ENCODE measurements at regions not wholly inside any gene's neighbourhood (a gene's known extent, or its start where the extent isn't known, plus 50 kb on each side); places are given as distances from the start of the nearest gene placed in this dataset.

DNA sequence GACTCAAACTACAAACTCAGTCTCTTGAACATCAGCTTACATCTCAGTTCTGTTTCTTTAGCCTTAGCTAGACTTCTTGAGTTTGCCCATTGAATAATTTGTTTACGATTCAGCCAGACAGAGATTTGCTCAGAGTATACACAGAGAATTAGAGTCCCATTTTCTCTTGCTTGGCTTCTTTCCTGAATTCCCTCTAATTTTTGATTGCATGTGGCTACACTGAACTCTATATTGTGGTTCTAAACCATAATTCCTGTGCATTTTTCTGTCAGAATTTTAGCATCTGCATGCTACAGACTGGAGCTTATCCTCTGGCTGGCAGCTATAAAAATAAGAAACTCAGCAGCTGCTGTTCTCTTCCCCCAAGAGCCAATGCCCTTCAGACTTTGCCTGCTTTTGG, 354.9 kb downstream of the MDFIC start:
- no peaks in the 10 kb centered on the region for H3K27me3 ChIP-seq (ENCODE audit: control insufficient read depth in 2 of 2, insufficient read depth in 2 of 2, low read length in 2 of 2)
- H3K4me2 ChIP-seq (ENCODE audit: insufficient read depth, low read length), result no peak overlapping the region
- H4K20me1 ChIP-seq (replicated peaks; ENCODE audit: control insufficient read depth, insufficient read depth, low read length), result no peaks in the 10 kb centered on the region
- WGBS (ENCODE audit: insufficient coverage, low coverage, missing lambda C conversion rate), result 0% methylated on average over 1 of the region's 1 CpG
- H3K4me1 ChIP-seq (replicated peaks in 1 of 2; ENCODE audit: control insufficient read depth in 2 of 2, insufficient read depth in 2 of 2, low read length in 2 of 2), result no peaks in the 10 kb centered on the region
- in situ Hi-C loops (cut with MboI) (no loop called here), intact Hi-C loops (cut with micrococcal nuclease) (no loop called here)
- H3K9me1 ChIP-seq (ENCODE audit: control insufficient read depth, insufficient read depth, low read length), result no peaks in the 10 kb centered on the region
- no peaks in the 10 kb centered on the region for H3K36me3 ChIP-seq (ENCODE audit: control insufficient read depth, insufficient read depth, low read length)
- FAIRE-seq (no peak), DNase-seq (ENCODE audit: extremely low read depth in 1 of 4, low spot score in 3 of 4) (no peak), ATAC-seq (no peak)
- ChIA-PET POLR2A (no interaction called here), CTCF (ENCODE audit: low intra/inter-chr PET ratio) (no interaction called here)
- no TSS peak for BruUV-seq (replicated peaks)
- H3K9ac ChIP-seq (ENCODE audit: insufficient read depth in 1 of 2, low read depth in 2 of 2, low read length in 2 of 2), result no peak overlapping the region
- no peaks in the 10 kb centered on the region for H3K79me2 ChIP-seq (ENCODE audit: control insufficient read depth, insufficient read depth, low read length)
- H3K27ac ChIP-seq (ENCODE audit: extremely low read depth, low read depth, low read length), result no peak overlapping the region
- H3K4me3 ChIP-seq, result no peak overlapping the region
- H3K9me3 ChIP-seq (replicated peaks; ENCODE audit: control insufficient read depth, insufficient read depth, low read depth, low read length), result no peaks in the 10 kb centered on the region
- H2AFZ ChIP-seq (ENCODE audit: low read depth, low read length), result no peak overlapping the region
- TF ChIP-seq TCF7L2 (IDR thresholded peaks at IDR 0.05; ENCODE audit: low read depth, low read length), result no peak
- TF ChIP-seq, protein P1, sequence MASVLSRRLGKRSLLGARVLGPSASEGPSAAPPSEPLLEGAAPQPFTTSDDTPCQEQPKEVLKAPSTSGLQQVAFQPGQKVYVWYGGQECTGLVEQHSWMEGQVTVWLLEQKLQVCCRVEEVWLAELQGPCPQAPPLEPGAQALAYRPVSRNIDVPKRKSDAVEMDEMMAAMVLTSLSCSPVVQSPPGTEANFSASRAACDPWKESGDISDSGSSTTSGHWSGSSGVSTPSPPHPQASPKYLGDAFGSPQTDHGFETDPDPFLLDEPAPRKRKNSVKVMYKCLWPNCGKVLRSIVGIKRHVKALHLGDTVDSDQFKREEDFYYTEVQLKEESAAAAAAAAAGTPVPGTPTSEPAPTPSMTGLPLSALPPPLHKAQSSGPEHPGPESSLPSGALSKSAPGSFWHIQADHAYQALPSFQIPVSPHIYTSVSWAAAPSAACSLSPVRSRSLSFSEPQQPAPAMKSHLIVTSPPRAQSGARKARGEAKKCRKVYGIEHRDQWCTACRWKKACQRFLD (CRISPR knock-in tag; IDR thresholded peaks at IDR 0.05), result no peak
- TF ChIP-seq, protein P2, sequence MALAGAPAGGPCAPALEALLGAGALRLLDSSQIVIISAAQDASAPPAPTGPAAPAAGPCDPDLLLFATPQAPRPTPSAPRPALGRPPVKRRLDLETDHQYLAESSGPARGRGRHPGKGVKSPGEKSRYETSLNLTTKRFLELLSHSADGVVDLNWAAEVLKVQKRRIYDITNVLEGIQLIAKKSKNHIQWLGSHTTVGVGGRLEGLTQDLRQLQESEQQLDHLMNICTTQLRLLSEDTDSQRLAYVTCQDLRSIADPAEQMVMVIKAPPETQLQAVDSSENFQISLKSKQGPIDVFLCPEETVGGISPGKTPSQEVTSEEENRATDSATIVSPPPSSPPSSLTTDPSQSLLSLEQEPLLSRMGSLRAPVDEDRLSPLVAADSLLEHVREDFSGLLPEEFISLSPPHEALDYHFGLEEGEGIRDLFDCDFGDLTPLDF (CRISPR knock-in tag; IDR thresholded peaks at IDR 0.05), result no peak
- no peak for TF ChIP-seq GTF2A2 (tag; IDR thresholded peaks at IDR 0.05)
- no peak for TF ChIP-seq ZBTB17 (CRISPR knock-in tag; IDR thresholded peaks at IDR 0.05)
- TF ChIP-seq SREBF2 (CRISPR knock-in tag; IDR thresholded peaks at IDR 0.05), result no peak
- TF ChIP-seq GATAD2B (IDR thresholded peaks at IDR 0.05; ENCODE audit: borderline replicate concordance), result no peak
- TF ChIP-seq, protein P3, sequence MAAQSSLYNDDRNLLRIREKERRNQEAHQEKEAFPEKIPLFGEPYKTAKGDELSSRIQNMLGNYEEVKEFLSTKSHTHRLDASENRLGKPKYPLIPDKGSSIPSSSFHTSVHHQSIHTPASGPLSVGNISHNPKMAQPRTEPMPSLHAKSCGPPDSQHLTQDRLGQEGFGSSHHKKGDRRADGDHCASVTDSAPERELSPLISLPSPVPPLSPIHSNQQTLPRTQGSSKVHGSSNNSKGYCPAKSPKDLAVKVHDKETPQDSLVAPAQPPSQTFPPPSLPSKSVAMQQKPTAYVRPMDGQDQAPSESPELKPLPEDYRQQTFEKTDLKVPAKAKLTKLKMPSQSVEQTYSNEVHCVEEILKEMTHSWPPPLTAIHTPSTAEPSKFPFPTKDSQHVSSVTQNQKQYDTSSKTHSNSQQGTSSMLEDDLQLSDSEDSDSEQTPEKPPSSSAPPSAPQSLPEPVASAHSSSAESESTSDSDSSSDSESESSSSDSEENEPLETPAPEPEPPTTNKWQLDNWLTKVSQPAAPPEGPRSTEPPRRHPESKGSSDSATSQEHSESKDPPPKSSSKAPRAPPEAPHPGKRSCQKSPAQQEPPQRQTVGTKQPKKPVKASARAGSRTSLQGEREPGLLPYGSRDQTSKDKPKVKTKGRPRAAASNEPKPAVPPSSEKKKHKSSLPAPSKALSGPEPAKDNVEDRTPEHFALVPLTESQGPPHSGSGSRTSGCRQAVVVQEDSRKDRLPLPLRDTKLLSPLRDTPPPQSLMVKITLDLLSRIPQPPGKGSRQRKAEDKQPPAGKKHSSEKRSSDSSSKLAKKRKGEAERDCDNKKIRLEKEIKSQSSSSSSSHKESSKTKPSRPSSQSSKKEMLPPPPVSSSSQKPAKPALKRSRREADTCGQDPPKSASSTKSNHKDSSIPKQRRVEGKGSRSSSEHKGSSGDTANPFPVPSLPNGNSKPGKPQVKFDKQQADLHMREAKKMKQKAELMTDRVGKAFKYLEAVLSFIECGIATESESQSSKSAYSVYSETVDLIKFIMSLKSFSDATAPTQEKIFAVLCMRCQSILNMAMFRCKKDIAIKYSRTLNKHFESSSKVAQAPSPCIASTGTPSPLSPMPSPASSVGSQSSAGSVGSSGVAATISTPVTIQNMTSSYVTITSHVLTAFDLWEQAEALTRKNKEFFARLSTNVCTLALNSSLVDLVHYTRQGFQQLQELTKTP (IDR thresholded peaks at IDR 0.05; ENCODE audit: low read depth in 1 of 2, partially characterized antibody in 2 of 2), result no peak
- TF ChIP-seq JUNB (CRISPR knock-in tag; conservative IDR thresholded peaks at IDR 0.05), result no peak
- TF ChIP-seq, protein P4, sequence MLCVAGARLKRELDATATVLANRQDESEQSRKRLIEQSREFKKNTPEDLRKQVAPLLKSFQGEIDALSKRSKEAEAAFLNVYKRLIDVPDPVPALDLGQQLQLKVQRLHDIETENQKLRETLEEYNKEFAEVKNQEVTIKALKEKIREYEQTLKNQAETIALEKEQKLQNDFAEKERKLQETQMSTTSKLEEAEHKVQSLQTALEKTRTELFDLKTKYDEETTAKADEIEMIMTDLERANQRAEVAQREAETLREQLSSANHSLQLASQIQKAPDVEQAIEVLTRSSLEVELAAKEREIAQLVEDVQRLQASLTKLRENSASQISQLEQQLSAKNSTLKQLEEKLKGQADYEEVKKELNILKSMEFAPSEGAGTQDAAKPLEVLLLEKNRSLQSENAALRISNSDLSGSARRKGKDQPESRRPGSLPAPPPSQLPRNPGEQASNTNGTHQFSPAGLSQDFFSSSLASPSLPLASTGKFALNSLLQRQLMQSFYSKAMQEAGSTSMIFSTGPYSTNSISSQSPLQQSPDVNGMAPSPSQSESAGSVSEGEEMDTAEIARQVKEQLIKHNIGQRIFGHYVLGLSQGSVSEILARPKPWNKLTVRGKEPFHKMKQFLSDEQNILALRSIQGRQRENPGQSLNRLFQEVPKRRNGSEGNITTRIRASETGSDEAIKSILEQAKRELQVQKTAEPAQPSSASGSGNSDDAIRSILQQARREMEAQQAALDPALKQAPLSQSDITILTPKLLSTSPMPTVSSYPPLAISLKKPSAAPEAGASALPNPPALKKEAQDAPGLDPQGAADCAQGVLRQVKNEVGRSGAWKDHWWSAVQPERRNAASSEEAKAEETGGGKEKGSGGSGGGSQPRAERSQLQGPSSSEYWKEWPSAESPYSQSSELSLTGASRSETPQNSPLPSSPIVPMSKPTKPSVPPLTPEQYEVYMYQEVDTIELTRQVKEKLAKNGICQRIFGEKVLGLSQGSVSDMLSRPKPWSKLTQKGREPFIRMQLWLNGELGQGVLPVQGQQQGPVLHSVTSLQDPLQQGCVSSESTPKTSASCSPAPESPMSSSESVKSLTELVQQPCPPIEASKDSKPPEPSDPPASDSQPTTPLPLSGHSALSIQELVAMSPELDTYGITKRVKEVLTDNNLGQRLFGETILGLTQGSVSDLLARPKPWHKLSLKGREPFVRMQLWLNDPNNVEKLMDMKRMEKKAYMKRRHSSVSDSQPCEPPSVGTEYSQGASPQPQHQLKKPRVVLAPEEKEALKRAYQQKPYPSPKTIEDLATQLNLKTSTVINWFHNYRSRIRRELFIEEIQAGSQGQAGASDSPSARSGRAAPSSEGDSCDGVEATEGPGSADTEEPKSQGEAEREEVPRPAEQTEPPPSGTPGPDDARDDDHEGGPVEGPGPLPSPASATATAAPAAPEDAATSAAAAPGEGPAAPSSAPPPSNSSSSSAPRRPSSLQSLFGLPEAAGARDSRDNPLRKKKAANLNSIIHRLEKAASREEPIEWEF (CRISPR knock-in tag; IDR thresholded peaks at IDR 0.05), result no peak
- TF ChIP-seq FOS (IDR thresholded peaks at IDR 0.05; ENCODE audit: extremely low read depth, insufficient read length), result no peak
- no peak for TF ChIP-seq ZNF311 (CRISPR knock-in tag; IDR thresholded peaks at IDR 0.05)
